ENCODE measurements at regions not wholly inside any gene's neighbourhood (a gene's known extent, or its start where the extent isn't known, plus 50 kb on each side); places are given as distances from the start of the nearest gene placed in this dataset.
"Not testable (repeated sequence)": the region's sequence is repeated elsewhere in the genome, so short reads cannot be mapped to it uniquely, and the experiment has no call there.

DNA sequence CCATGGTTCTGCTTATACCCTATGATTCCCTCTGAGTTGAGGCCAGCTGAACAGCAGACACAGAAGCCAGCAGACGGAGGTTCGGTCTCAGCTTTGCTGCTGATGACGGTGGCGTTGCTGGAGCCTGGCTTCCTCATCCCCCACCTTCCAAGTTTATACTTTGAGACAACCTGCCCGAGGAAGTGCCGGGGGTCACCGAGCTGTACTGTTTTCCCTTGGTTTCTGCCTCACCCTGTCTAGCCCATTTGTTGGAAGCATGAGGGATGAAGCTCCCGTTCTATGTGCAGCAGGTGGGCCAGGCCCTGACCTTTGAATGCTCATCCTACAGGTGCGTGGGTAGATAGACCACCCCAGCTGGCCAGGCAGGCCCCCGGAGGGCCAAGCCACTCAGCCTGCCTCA is 117.3 kb downstream of the MYCN start:
- no peak for DNase-seq

DNA sequence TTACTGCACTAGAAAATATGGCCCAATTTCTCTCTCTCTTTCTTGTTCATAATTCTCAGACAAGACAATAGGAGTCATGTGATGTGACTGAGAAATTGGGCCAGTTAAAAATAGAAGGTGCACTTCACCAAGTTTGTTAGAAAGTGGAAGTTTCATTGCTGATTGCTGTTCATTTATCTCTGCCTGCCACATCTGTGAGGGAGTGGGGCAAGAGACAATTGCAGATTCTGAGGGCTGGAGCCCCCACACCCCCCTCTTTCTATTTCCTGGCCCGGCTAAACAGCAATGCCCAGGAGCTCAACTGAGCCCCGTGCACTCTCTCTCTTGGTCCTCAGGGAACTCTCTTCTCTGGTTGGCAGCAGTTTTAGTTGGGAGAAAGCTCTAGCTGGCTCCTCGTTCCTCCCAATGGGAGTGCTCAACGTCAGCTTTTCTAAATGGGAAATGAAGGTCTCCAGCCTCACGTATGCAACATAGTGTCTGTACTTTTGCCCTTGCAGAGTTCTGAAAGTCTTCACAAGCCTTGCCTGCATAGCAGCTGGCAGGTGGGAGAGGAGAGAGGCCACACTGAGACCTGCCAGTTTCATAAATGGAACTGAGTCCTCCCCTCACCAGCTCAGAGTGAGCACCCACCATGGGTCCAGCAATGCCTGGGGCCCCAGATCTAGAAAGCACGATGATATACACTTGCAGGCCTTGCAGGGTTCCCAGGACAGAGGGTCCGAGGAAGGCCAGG is 115.7 kb downstream of the MYCN start:
- no peak for DNase-seq

GRCh38 chr2:16053437-16054257 is 113.3 kb downstream of the MYCN start:
- DNase-seq = no peak

DNA sequence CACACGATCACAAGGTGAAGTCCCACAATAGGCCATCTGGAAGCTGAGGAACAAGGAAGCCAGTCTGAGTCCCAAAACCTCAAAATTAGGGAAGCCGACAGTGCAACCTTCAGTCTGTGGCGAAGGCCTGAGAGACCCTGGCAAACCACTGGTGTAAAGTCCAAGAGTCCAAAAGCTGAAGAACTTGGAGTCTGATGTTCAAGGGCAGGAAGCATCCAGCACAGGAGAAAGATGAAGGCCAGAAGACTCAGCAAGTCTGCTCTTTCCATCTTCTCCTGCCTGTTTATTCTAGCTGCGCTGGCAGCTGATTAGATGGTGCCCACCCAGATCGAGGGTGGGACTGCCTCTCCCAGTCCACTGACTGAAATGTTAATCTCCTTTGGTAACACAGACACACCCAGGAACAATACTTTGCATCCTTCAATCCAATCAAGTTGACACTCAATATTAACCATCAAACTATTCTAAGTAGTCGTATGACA is 112.3 kb downstream of the MYCN start:
- DNase-seq = not testable (repeated sequence)

DNA sequence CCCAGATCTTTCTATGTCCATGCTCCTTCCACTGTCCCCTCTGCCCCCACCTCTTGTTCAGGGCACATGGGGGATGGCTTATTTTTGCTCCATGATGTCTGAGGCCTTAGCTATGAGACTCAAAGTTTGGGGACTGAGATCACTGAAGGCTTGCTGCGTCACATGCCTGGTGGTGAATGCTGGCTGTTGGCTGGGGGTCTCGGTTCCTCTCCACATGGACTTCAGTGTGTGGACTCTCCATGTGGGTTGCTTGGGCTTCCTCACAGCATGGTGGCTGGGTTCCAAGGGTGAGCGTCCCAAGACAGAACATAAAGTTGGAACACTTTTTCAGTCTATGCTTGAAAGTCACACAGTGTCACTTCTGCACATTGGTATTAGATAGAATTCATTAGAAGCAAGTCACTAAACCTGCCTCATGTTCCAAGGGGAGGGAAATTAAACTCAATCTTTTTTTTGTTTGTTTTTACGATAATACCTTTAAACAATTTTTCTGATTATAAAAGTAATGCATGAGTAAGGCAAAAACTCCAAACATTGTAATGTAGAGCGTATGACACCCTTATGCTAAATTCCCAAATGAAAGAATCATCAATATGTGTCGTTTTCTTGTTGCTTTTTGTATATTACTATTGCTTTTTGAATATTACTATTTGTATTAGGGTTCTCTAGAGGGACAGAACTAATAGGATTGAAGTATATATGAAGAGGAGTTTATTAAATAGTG is 111.7 kb downstream of the MYCN start:
- no peak for DNase-seq

DNA sequence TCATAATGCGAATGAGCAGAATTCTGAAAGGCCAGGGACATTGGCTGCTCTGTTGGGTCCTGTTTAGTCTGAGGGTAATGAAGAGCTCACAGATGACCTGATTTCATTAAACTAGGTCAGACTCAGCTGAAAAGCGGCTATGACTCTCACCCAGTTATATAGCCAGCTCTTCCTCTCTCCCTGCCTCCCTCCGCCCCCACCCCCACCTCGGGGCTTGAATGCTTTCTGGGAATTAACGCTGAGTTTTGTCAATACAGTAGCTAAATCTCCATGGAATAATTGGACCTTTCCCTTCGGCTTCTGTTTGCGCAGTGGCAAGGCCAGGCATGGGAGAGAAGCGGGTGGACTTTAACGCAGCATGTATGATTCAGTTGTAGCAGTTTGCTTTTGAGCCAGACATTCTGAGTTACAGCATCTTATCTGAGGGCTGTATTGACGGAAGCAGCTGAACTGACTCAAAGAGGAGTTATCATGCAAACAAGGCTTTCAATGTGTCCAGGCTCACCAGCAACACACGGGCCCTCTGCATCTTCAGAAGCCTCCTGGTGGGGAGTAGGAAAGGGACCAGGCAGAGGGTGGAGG is 110.6 kb downstream of the MYCN start:
- DNase-seq = no peak

DNA sequence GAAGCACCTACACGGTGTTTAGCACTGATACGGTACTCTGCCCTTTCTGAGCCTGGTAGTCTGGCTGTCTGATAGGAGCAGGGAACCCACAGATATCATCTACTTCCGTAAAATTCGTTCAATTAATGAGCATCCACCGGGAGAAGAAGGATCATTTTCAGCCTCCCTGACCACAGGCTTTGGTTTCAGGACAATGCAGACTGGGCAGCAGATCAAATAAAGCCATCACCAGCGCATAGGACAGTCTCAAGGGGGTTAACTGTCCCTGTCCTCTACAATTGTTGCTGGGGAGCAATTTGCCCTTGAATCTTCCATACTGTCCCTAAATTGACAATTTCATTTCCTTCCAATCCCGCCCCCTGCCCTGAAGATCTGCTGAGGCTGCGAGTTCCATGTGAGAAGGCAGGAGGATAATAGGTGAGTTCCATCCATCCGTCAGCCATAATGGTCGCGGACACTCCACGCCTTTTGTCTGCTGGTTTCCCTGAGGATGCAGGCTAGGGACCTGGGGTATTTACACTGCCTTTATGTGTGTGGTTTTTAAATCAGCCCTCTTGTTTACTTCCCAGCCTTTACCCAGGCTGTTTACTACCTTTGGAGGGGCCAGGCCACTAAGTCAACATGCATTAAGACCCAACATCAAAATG is 110.0 kb downstream of the MYCN start:
- no peak for DNase-seq

- DNase-seq = no peak
These were observed 109.1 kb downstream of the MYCN start for GRCh38 chr2:16049406-16049805.

DNA sequence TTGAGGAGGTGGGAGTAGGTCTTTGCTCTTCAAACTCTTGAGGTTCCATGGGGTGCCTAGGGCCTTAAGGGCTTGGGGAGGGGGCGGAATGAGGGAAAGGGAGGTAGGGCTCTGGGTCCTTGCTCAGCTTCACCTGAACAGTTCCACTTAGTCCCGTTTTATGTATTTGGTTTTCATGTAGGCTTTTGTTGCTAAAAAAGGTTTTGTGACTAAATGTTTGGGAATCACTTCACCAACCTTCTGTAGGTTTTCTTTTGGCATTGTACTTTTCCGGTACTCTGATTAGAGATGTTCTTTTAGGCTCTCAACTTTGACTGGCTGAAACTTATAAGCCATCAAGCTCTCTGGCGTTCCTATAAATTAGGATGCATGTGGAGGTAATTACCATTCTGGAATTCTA is 108.1 kb downstream of the MYCN start:
- DNase-seq = no peak

- DNase-seq = no peak
These were observed 107.4 kb downstream of the MYCN start for GRCh38 chr2:16047701-16048100.

- no peak for DNase-seq
These were observed 106.3 kb downstream of the MYCN start for GRCh38 chr2:16046649-16047048.

DNA sequence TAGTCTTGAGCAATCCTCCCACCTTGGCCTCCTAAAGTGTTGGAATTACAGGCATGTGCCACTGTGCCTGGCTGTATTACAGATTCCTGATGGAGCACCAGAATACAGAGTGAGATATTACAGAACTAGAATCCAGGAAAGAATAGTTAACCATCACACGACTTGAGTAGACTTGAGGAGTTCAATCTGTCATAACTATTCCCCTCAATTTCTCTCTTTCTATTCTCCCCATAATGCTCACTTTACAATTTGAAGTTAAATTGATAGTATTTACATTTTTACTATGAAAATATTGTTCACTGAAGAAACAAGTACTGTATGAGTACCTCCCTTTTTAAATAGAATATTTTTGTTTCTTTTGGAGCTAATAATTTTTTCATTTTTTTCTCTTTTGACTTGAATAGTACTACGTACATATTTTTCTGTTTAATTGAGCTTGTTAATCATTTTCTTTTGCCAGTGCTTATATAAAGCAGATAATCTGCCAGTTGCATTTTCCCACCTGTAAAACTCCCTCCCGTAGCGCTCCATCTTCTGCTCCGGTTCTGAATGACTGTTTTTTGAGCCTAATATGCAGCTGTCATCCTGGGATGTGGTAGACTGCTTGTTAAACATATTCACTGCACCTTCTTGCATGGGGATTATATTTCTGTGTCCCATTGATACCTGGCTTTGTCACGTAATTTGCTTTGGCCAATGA is 105.5 kb downstream of the MYCN start:
- no peak for DNase-seq

GRCh38 chr2:16044946-16045456 is 104.7 kb downstream of the MYCN start:
- DNase-seq = no peak

DNA sequence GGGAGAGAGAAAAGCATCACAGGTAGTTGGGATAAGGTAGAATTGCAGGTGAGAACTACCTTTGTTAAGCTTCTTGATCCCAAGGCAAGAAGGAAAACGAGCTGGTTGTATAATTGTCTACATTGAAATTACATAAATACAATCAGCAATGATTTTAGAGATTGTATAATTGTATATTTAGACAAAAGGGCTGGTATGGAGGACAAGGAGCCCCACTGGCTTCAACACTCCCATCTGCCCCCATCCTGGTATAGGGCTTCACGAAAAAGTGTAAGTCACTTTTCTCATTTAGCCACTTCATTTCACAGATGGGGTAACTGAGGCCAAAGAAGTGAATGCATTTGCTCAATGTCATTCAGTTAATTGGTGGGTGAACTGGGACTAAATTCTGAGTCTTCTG is 103.3 kb downstream of the MYCN start:
- no peak for DNase-seq

GRCh38 chr2:16043192-16043591 is 102.8 kb downstream of the MYCN start:
- DNase-seq = no peak

DNA sequence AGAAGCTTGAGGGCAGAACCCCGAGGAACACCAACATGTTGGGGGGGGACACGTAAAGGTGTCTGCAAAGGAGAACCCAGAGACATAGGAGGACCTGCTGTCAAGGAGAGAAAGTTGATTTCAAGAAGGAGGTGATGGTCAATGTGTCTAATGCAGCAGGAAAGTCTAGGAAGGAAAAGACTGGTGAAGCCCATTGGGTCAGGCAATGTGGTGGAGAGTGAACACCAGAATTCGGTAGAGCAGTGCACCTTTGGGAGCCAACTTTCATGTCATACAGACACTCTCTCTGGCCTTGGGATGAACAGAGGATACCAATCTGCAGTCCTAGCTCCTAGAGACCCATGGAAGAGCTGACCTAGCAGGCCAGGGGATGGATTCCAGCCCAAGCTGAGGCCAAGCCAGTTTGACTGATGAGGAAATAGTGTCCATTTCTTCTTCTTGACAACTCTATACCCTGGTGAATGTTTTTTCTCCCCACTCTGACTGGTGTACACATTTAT is 101.9 kb downstream of the MYCN start:
- DNase-seq = no peak

DNA sequence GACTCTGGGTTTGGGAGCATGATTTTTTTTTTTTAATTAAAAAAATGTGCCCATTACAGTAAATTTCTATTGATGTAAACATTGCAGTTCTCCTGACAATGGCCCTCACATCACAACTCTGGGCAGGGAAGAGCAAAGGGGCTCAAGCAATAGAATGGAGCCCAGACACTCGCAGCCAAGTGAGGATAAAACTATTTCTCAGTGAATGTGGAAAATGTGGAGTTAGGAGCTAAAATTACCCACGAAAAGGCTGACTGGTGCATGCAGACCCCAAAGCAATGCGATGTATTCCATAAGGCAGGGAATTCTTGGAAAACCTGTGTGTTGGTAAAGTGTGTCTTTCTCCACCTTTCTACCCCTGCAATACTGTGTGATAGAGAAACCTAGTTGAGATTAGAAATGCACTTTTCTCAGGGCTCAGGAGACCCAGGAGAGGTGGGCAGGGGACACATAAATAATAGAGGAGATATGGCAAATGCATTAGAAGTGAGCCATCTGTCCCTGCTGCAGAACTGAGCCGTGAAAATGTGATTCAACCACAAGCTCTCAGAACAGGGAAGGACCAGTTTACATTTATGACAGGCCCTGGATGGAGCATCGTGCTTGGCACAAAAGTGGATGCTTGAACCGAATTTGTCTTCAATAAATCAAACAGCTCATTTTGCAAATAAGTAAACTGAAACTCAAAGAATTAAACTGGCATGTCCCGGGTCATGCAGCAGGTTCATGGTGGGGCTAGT is 100.1 kb downstream of the MYCN start:
- no peak for DNase-seq

DNA sequence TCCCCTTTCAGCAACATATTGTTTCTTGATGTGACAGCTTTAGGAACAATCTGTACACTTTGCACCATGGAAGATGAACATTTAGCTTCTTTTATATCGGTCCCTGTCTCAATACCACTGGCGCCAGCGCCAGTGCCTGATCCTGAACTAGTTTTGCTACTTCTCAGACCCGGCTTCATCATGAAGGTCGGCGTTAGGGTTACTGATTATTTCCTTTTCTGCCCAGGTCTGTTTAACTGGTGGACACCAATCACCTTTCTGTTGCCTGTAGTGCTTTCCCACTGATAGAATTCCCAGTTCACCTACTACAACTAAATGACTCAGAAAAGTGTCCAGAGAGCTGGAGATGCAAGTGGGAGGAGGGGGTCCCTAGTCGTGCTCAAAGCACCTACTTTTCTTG is 99.5 kb downstream of the MYCN start:
- DNase-seq = no peak

- no peak for DNase-seq
These were observed 98.7 kb downstream of the MYCN start for GRCh38 chr2:16039055-16039454.

- no peak for DNase-seq
These were observed 98.3 kb downstream of the MYCN start for GRCh38 chr2:16038621-16039020.

All from stimulated activated CD4-positive, alpha-beta T cell treated with anti-CD3 and anti-CD28 coated beads, Interleukin-2, amount 100 ng/mL, for 24 hours (primary cell).